SK-N-MC (cell line): ENCODE measurements at regions not wholly inside any gene's neighbourhood (a gene's known extent, or its start where the extent isn't known, plus 50 kb on each side); places are given as distances from the start of the nearest gene placed in this dataset.

ENCODE experiments used
- EZH2 ChIP-seq: fragments of 200-600 bp; sonication (generic); IDR thresholded peaks from one replicate; pipeline ENCODE4 v1.6.1; 2017; ENCODE audit warnings: antibody characterized with exemption
- FOXP2 ChIP-seq: optimal IDR thresholded peaks from 2 replicates; pipeline ENCODE3; 2011; ENCODE audit warnings: mild to moderate bottlenecking, moderate library complexity; ENCODE audit not compliant: insufficient read depth; ENCODE audit errors: extremely low read length, control extremely low read depth
- POLR2AphosphoS5 ChIP-seq: IDR thresholded peaks from 2 replicates; pipeline ENCODE4 v1.6.1; 2012; ENCODE audit warnings: mild to moderate bottlenecking, low read depth, low read length, borderline replicate concordance

DNA sequence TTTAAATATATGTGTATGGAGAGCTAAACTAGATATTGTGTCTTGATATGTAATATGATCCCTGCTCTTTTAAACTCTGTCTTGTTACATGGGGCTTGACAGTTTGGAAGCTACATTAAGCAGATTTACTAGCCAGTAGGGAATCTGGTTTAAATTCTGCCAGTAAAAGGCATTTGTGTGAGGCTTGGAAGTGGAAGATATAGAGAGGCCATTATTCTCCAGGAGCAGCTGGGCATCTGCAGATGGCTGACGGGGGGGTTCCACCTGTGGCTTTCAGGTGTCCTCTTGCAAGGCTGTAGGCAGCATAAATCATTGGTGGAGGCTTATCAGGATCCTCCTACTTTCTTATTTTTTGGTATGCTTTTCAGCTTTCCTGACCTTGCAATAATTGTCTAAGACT, 179.1 kb upstream of the FBXL7 start:
- TF ChIP-seq POLR2AphosphoS5 (no peak), EZH2 (no peak), FOXP2 (no peak)
